ENCODE measurements at regions not wholly inside any gene's neighbourhood (a gene's known extent, or its start where the extent isn't known, plus 50 kb on each side); places are given as distances from the start of the nearest gene placed in this dataset.

DNA sequence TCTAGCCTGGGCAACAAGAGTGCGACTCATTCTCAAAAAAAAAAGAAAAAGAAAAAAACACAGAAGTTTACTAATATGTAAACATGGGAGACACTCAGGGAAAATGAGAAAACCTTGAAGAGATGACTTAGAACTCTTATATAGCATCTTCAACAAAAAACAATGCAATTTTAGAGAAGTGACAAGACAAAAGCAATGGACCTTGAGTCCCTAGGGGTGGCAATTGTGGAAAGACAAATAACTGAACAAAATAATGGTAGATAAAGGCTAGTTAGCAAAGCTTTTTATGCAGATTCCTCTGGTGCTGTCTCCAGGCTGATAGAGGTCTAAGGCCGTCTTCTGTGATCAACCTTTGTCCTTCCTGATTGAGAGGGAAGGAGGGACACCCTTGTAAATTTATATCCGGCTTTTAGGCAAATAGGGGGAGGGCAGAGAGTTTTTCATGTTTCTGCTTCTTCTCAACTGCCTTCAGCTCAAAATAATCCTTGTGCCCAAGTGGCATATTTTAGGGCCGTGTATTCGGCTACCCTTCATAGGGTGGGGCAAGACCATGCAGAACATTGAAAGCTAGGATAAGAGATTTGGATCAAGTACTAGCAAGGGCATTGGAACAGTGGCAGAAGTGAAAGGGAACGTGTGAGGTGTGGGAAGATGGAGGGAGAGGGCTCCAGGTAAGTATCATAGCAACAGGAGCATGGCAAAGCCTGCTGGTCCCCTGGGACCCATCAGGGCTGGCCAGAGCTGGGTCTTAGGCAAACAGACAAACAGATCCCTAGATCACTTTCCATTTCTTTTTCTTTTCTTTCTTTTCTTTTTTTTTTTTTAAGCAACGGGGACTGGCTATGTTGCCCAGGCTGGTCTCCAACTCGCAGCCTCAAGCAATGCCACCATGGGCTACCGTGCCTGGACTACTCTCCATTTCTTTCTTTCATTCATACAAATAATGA is 95.0 kb upstream of the CALM2 start:
- no peak for DNase-seq (ENCODE audit: low spot score)
- Histone ChIP-seq H3K4me1 (ENCODE audit: control insufficient read depth in 4 of 4, insufficient read depth in 4 of 4, low read length in 3 of 4) (peaks cover 6 to 14% (median 10%) of the 10 kb centered on the region in 4 donors), H3K9ac (ENCODE audit: low read depth in 1 of 2, low read length in 2 of 2) (no peak overlapping the region), H3K9me3 (ENCODE audit: control insufficient read depth in 4 of 4, low read length in 3 of 4) (no peaks in the 10 kb centered on the region), H3K36me3 (ENCODE audit: control insufficient read depth in 4 of 4, insufficient read depth in 3 of 4, low read depth in 1 of 4, low read length in 3 of 4) (no peaks in the 10 kb centered on the region), H3K27me3 (ENCODE audit: control insufficient read depth in 4 of 4, insufficient read depth in 4 of 4, low read length in 3 of 4) (no peaks in the 10 kb centered on the region), H3K27ac (ENCODE audit: low read depth in 1 of 2, low read length in 2 of 2) (peak overlapping the region in 1 of 2 donors; percentile 30), H3K4me3 (ENCODE audit: low read depth in 1 of 3, low read length in 3 of 3) (no peak overlapping the region)
- WGBS, result 88% methylated on average over 9 of the region's 9 CpGs
- TF ChIP-seq NR2F2 (IDR thresholded peaks at IDR 0.05) (no peak), TAF1 (conservative IDR thresholded peaks at IDR 0.05) (no peak), REST (IDR thresholded peaks at IDR 0.05) (no peak), SP1 (IDR thresholded peaks at IDR 0.05) (no peak), YY1 (IDR thresholded peaks at IDR 0.05) (no peak), FOXA1 (IDR thresholded peaks at IDR 0.05) (no peak), GABPA (IDR thresholded peaks at IDR 0.05 in 1 of 2, conservative IDR thresholded peaks at IDR 0.05 in 1 of 2) (no peak), EGR1 (IDR thresholded peaks at IDR 0.05; ENCODE audit: low read depth in 2 of 2) (no peak), RXRA (IDR thresholded peaks at IDR 0.05) (no peak)

GRCh38 chr2:47270421-47270820 is 94.1 kb upstream of the CALM2 start:
- 83% methylated on average over 5 of the region's 5 CpGs for WGBS
- Histone ChIP-seq H3K4me1 (ENCODE audit: control insufficient read depth in 4 of 4, insufficient read depth in 4 of 4, low read length in 3 of 4) (peaks cover 9 to 18% (median 14%) of the 10 kb centered on the region in 4 donors), H3K9me3 (ENCODE audit: control insufficient read depth in 4 of 4, low read length in 3 of 4) (no peaks in the 10 kb centered on the region), H3K9ac (ENCODE audit: low read depth in 1 of 2, low read length in 2 of 2) (no peak overlapping the region), H3K27ac (ENCODE audit: low read depth in 1 of 2, low read length in 2 of 2) (no peak overlapping the region), H3K27me3 (ENCODE audit: control insufficient read depth in 4 of 4, insufficient read depth in 4 of 4, low read length in 3 of 4) (no peaks in the 10 kb centered on the region), H3K36me3 (ENCODE audit: control insufficient read depth in 4 of 4, insufficient read depth in 3 of 4, low read depth in 1 of 4, low read length in 3 of 4) (no peaks in the 10 kb centered on the region), H3K4me3 (ENCODE audit: low read depth in 1 of 3, low read length in 3 of 3) (no peak overlapping the region)
- TF ChIP-seq FOXA1 (IDR thresholded peaks at IDR 0.05) (no peak), JUND (IDR thresholded peaks at IDR 0.05) (no peak), FOXA2 (IDR thresholded peaks at IDR 0.05) (no peak), SP1 (IDR thresholded peaks at IDR 0.05) (no peak), ATF3 (IDR thresholded peaks at IDR 0.05) (no peak), REST (IDR thresholded peaks at IDR 0.05) (no peak), ZBTB33 (IDR thresholded peaks at IDR 0.05) (no peak), YY1 (IDR thresholded peaks at IDR 0.05) (no peak), RAD21 (IDR thresholded peaks at IDR 0.05) (no peak), HNF4G (IDR thresholded peaks at IDR 0.05) (no peak), RXRA (IDR thresholded peaks at IDR 0.05) (no peak), GABPA (IDR thresholded peaks at IDR 0.05 in 1 of 2, conservative IDR thresholded peaks at IDR 0.05 in 1 of 2) (no peak), TAF1 (conservative IDR thresholded peaks at IDR 0.05) (no peak)
- DNase-seq (ENCODE audit: low spot score), result no peak
